Cardiac fibroblast (primary cell): ENCODE measurements at regions not wholly inside any gene's neighbourhood (a gene's known extent, or its start where the extent isn't known, plus 50 kb on each side); places are given as distances from the start of the nearest gene placed in this dataset.

Source experiments
- DNase-seq, 2 donors: peaks; one replicate each; pipeline versions ENCODE4 v3.0.0 to v3.0.0-alpha.2; 2010; ENCODE audit warnings: low read depth in 2 of 2
- H3K4me3 ChIP-seq, 2 donors: replicated peaks in 1 of 2; 1 replicate in 1 of 2; 2 replicates in 1 of 2; pipeline ENCODE4 v1.5.1; 2011; ENCODE audit warnings: low read depth in 2 of 2, low read length in 2 of 2, mild to moderate bottlenecking in 2 of 2, moderate library complexity in 1 of 2
- TF ChIP-seq, protein P1 (sequence below): IDR thresholded peaks from one replicate; pipeline ENCODE4 v1.5.1; 2011; ENCODE audit warnings: low read depth, mild to moderate bottlenecking, low read length, inconsistent platforms

DNA sequence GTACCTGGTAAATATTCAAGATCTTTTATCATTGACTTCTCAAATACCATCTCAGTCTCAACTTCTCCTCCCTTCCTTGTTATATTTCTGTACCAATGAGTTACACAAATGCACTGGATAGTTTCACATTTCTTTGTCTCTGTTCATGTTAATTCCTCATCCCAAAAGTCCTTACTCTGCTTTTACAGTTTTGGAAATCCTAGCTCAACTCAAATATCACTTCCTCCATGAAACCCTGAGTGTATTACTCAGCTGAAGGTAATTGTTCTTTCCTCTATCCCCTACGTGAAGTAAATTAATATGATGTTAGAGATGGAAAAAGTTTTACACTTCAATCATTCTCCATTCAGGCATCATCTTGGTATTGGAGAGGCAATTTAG lies 241.5 kb downstream of the TLE4 start:
- TF ChIP-seq, protein P1, sequence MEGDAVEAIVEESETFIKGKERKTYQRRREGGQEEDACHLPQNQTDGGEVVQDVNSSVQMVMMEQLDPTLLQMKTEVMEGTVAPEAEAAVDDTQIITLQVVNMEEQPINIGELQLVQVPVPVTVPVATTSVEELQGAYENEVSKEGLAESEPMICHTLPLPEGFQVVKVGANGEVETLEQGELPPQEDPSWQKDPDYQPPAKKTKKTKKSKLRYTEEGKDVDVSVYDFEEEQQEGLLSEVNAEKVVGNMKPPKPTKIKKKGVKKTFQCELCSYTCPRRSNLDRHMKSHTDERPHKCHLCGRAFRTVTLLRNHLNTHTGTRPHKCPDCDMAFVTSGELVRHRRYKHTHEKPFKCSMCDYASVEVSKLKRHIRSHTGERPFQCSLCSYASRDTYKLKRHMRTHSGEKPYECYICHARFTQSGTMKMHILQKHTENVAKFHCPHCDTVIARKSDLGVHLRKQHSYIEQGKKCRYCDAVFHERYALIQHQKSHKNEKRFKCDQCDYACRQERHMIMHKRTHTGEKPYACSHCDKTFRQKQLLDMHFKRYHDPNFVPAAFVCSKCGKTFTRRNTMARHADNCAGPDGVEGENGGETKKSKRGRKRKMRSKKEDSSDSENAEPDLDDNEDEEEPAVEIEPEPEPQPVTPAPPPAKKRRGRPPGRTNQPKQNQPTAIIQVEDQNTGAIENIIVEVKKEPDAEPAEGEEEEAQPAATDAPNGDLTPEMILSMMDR: no peak
- no peak for DNase-seq
- H3K4me3 ChIP-seq: no peak overlapping the region

DNA sequence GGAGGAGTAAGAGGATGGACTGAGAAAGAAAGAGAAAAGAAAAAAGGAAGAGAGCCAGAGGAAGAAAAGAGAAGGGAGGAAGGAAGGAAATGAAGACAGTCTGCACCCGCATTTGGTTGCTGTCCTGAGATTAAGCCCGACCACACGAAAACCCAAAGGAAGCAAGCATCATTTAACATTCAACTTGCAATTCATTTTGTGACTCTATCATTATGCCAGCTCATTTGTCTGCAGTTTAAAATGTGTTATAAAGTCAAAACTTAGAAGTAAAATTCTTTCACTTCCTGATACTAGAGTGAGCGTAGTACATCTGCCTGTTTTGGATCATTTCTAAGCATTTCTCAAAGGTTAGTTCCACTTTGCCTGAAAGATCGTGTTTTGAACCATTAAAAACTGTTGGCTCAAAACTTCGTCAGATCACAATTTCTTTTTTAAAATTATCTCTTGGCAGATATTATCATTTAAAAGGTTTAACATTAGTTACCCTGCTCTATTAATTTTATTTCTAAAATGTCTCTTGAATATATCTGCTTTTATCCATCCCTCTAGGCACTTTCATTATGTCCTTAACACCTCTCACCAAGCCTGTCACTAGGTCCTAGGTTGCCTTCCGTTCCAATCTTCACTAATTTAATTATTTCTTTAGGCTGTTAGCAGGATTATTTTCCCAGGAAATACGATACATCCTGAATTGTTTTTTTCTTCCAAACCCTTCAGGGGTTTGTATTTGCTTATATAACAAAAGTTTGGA lies 240.9 kb downstream of the TLE4 start:
- H3K4me3 ChIP-seq: no peak overlapping the region
- DNase-seq: no peak
- TF ChIP-seq, protein P1: no peak

DNA sequence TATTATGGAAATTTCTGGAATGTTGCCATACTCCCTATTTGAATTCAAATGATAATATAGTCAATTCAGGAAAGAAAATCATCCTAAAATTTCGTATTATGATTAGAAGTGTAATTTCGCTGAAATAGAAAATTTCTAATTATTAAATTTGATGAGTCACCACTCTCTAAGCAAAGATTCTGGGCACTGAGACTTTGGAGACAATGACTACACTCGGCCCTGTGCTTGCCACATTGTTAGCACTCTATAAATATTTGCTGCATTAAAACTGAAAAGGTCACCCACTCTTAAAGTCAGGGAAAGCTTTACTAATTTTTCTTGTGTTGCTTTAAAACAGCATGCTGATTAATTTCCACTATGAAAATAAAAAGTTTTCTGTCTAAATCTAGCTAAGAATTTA lies 240.3 kb downstream of the TLE4 start:
- DNase-seq: peak in 1 of 2 donors; percentile 33
- H3K4me3 ChIP-seq: no peak overlapping the region
- TF ChIP-seq, protein P1: no peak

DNA sequence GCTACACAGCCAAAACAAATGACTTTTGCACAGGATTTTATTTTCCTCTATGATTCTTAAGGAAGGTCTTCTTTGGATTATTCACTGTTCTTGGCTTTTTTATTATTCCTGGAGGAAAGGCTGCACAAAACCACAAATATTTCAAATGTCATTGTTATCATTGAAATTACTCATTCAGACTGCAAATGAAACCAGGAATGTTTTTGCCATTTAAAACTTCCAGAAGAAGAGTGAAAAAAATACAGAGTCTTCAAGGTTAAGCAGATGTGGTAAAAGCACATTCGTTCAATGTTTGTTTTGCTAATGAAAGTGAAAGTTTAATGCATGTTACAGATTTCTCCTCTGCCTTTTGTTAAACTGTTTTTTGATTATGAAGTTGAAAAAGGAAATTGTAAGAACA lies 238.2 kb downstream of the TLE4 start:
- peak overlapping the region in 1 of 2 donors; percentile 4 for H3K4me3 ChIP-seq
- DNase-seq: peak; percentile 78 to 84
- TF ChIP-seq, protein P1: no peak

DNA sequence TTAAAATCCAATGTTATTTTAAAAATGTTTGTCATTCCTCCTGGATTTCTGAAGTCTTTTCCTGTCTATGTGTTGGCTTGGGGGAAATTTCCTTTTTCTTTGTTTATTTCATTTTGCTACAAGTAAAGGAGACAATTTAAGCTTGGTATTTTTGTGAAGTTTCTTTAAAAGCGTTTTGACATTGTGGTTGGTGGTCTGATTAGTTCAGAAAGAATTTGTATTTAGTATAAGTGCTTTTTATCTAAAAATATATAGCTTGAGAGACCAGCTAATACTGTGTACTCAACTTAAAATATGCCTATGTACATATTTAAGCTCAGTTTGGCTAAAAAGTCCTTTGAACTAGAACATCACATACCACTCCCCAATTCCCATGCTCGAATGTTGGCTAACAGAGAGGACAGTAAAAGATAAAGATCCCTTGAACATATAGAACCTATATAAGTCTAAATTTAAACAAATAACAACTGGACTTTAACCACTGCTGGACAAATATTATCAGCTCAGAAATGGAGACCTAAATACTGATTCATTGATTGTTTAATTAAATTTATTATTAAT lies 237.6 kb downstream of the TLE4 start:
- H3K4me3 ChIP-seq: no peak overlapping the region
- TF ChIP-seq, protein P1: no peak
- no peak for DNase-seq

DNA sequence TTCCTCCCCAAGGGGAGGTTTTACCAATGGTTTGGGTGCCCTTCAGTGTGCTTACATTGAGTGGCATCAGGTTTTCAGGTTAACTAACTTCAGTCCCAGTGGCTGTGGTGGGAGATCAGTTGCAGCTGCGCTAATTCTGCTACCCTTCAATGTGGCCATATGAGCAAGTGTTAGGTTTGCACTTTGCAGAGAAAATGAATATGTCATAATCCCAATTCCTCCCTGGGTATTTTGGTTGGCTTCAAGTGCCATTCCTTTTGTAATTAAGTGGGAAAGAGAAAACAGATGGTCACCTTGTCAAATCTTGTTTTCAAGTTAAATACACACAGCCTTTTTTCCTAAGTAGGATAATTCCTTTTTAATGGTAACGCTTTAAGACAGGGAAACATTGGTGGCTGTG lies 236.2 kb downstream of the TLE4 start:
- H3K4me3 ChIP-seq: no peak overlapping the region
- DNase-seq: no peak
- TF ChIP-seq, protein P1: no peak
